Activated T-helper 1 cell treated with anti-CD3 and anti-CD28 coated beads, Interleukin-2, amount 50 U/mL, for 16 hours (primary cell): ENCODE measurements at regions not wholly inside any gene's neighbourhood (a gene's known extent, or its start where the extent isn't known, plus 50 kb on each side); places are given as distances from the start of the nearest gene placed in this dataset.

Experiments used
- DNase-seq, 2 donors: peaks; one replicate each; pipeline ENCODE4 v3.0.0-alpha.2; 2020; ENCODE audit warnings: low read depth in 1 of 2, low spot score in 1 of 2

- no peak for DNase-seq
Observed at GRCh38 chr7:144995495-144995894, 159.6 kb upstream of the TPK1 start.

- DNase-seq = no peak
Observed at GRCh38 chr7:144991041-144991440, 155.2 kb upstream of the TPK1 start.

GRCh38 chr7:144987686-144988085 lies 151.8 kb upstream of the TPK1 start:
- no peak for DNase-seq

- DNase-seq = no peak
Observed at GRCh38 chr7:144982133-144982532, 146.3 kb upstream of the TPK1 start.

- DNase-seq = no peak
Observed at GRCh38 chr7:144975882-144976281, 140.0 kb upstream of the TPK1 start.

GRCh38 chr7:144969787-144970186 lies 133.9 kb upstream of the TPK1 start:
- DNase-seq = no peak

- no peak for DNase-seq
Observed at GRCh38 chr7:144960763-144961162, 124.9 kb upstream of the TPK1 start.

GRCh38 chr7:144957998-144958397 lies 122.1 kb upstream of the TPK1 start:
- no peak for DNase-seq

GRCh38 chr7:144955422-144955821 lies 119.6 kb upstream of the TPK1 start:
- DNase-seq = no peak

GRCh38 chr7:144941127-144941526 lies 105.3 kb upstream of the TPK1 start:
- DNase-seq = no peak

- no peak for DNase-seq
Observed at GRCh38 chr7:144937199-144937598, 101.3 kb upstream of the TPK1 start.

- DNase-seq = no peak
Observed at GRCh38 chr7:144936314-144936713, 100.5 kb upstream of the TPK1 start.

GRCh38 chr7:144910411-144910810 lies 74.6 kb upstream of the TPK1 start:
- DNase-seq = no peak

- no peak for DNase-seq
Observed at GRCh38 chr7:144908943-144909556, 73.2 kb upstream of the TPK1 start.

GRCh38 chr7:144908324-144908723 lies 72.5 kb upstream of the TPK1 start:
- no peak for DNase-seq

- no peak for DNase-seq
Observed at GRCh38 chr7:144907577-144907976, 71.7 kb upstream of the TPK1 start.

GRCh38 chr7:144903201-144903600 lies 67.3 kb upstream of the TPK1 start:
- DNase-seq = no peak

- no peak for DNase-seq
Observed at GRCh38 chr7:144892761-144893160, 56.9 kb upstream of the TPK1 start.
